ENCODE measurements at regions not wholly inside any gene's neighbourhood (a gene's known extent, or its start where the extent isn't known, plus 50 kb on each side); places are given as distances from the start of the nearest gene placed in this dataset.
"Not testable (repeated sequence)": the region's sequence is repeated elsewhere in the genome, so short reads cannot be mapped to it uniquely, and the experiment has no call there.

GRCh38 chrX:109880629-109881028, 122.3 kb upstream of the TMEM164 start:
- DNase-seq, result no peak

DNA sequence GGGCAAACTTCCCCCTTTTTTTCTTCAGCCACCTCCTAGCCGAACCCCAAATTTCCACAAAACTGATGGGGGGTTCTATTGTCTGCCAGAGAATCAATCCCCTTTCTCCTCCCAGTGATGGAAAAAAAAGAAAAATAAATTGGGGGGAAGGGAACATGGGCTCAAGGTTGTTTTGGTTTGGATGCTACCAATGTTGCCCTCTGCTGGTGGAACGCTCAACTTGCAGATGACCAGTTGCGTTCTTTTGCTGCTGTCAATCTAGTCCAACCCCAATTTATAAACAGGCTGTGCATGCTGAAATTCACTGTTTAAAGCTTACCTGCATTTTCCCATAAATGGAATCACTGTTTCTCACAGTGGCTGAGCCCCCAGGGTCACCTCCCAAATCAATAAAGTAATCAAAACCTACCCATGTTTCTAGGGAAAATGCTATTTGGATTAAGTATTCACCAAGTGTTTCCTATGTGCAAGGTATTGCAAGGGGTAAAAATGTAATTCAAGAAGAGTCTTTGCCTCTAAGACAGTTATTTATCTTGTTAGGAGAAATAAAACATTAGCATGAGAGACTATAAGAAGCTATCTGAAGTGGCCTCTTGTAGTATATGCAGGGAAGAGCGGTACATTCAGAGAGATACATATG, 116.7 kb upstream of the TMEM164 start:
- DNase-seq, result peak; percentile 6 to 30

- no peak for DNase-seq
These were observed 113.5 kb upstream of the TMEM164 start for GRCh38 chrX:109889289-109890006.

DNA sequence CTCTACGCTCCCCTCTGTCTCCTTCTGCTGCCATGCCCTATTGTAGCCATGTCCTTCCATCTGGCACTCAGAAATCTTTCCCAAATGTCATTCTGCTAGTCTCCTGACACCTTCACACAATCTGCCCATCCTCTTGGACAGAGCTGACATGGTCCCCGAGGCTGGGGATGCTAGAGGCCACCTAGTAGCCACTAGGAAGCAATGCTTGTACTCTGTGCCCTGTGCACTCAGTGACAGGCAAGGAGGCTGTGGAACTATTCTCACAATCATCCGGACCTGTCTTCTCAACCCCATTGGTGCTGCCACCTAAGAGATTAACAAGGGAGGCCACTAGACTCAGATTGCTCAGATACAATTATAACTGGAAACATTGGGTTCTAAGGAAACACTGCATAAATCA, 112.6 kb upstream of the TMEM164 start:
- no peak for DNase-seq

GRCh38 chrX:109890910-109891502, 111.9 kb upstream of the TMEM164 start:
- DNase-seq, result peak; percentile 8 to 50

- not testable (repeated sequence) for DNase-seq
These were observed 106.9 kb upstream of the TMEM164 start for GRCh38 chrX:109896024-109896423.

- DNase-seq, result no peak
These were observed 100.2 kb upstream of the TMEM164 start for GRCh38 chrX:109902665-109903064.

GRCh38 chrX:109911046-109911445, 91.9 kb upstream of the TMEM164 start:
- DNase-seq, result no peak

DNA sequence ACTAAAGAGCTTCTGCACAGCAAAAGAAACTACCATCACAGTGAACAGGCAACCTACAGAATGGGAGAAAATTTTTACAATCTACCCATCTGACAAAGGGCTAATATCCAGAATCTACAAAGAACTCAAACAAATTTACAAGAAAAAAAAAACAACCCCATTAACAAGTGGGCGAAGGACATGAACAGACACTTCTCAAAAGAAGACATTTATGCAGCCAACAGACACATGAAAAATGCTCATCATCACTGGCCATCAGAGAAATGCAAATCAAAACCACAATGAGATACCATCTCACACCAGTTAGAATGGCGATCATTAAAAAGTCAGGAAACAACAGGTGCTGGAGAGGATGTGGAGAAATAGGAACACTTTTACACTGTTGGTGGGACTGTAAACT, 89.9 kb upstream of the TMEM164 start:
- not testable (repeated sequence) for DNase-seq

- DNase-seq, result no peak
These were observed 88.6 kb upstream of the TMEM164 start for GRCh38 chrX:109914114-109914849.

DNA sequence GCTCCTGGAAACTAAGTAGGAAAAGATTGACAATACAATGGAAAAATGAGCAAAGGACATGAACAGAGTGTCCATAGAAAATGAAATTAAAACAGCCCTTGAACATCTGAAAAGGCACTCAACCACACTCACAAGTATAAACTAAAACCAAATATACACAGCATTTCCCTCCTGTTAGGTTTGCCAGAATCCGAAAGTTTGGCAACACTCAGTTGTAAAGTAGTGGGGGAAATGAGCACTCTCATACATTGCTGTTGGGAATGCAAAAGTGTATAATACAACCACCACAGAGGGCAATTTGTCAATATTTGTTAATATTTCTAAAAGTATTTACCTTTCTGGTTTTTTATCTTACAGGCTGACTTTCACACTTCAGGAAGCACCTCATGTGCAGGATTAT, 84.2 kb upstream of the TMEM164 start:
- DNase-seq, result no peak

DNA sequence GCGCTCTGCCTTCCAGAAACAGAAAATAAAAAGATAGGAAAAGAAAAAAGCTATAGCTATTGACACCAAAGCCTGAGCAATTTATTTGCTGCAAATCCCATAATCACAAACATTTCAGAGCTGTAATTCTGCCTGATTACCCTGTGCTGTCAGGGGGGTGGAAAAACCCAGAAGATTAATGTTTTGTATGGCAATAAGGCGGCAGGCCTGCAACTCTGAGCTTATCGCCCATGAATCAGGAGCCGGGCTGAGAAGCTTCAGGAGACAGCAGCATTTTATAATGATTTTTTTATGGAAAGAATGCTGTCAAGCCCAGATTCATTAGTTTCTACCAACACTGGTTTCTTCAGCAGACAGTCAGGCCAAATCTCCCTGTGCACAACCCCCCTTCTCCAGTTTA, 82.6 kb upstream of the TMEM164 start:
- no peak for DNase-seq

DNA sequence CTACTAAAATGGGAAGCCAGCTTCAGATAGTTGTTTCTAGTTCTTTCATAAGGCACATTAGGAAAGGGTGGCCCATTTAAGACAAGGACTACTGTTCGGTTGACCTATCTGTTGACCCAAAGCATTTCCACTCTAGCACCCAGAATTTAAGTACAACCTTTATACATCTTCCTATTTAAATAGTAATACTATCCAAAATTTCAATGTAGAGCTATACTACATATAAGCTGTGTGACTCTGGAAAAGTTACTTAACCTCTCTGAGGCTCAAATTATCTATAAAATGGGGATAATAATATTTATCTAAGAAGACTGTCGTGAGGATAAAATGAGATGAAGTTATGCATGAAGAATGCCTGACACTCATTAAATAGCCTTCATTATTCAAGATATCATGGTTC, 82.0 kb upstream of the TMEM164 start:
- no peak for DNase-seq

DNA sequence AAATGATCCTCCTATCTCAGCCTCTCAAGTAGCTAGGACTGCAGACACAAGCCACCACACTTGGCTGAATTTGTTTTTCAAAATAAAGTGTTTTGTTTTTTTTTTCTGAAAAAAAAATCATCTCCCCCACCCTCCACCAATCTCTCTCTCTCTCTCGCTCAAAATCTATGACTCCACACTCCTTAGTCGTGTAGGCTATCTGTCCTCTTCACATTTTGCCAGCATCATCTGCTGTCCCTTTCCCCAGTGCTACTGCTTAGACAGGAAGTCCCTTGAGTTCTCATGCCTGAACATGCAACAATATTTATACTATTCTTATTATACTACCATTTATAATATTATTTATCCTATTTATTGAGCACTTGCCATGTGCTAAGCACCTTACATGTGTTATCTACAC, 80.7 kb upstream of the TMEM164 start:
- no peak for DNase-seq

DNA sequence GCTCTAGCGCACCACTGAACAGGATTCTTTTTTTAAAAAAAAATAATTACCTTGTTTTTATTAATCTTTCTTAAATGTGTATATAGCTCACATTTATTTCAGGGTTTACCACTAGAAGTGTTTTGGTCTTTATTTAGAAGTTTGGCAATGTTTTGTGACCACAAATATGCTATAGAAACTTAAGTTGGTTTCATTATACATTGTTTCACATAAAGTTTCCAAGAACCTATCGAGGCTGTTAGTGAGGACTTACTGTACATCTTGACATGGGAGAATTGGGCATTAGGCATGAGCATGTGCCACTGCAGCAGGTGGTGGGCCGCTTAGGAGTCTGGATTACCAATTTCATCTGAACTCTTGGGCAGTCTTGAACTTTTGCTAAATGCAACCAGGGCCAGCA, 77.9 kb upstream of the TMEM164 start:
- DNase-seq, result not testable (repeated sequence)

DNA sequence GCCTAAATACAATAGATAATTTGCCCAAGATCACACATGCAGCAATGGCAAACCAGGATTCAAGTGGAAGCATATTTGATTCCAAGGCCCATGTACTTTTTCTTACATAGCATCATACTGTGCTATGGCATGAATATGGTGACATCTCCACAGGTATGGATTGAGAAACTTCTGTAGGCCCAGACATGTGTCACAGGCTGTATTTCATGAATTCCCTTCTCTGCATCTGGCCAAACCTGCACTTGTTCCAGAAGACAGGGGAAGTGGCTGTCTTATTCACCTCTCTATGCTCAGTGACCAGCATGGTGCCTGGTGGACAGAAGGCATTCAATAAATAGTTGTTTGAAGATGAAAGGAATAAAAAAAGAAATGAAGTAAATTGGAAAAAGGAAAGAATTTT, 77.3 kb upstream of the TMEM164 start:
- no peak for DNase-seq

DNA sequence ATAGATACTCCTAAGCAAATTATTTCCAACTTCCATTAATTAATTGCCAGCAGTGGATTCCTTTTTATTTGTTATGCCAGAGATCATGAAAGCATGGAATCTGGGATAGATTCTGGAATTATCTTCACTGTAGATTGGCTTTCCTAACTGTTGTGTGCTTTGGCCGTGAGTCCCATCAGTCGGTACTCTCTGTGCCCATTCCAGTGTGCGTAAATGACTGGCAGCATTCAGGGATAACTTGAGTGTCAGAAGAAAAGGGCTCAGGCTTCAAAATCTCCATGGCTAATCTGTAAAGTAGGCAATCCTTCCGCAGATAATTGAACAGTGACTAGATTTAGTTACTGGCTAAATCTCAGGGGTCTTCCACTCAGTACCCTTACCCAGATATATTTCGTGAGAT, 76.8 kb upstream of the TMEM164 start:
- DNase-seq, result no peak

DNA sequence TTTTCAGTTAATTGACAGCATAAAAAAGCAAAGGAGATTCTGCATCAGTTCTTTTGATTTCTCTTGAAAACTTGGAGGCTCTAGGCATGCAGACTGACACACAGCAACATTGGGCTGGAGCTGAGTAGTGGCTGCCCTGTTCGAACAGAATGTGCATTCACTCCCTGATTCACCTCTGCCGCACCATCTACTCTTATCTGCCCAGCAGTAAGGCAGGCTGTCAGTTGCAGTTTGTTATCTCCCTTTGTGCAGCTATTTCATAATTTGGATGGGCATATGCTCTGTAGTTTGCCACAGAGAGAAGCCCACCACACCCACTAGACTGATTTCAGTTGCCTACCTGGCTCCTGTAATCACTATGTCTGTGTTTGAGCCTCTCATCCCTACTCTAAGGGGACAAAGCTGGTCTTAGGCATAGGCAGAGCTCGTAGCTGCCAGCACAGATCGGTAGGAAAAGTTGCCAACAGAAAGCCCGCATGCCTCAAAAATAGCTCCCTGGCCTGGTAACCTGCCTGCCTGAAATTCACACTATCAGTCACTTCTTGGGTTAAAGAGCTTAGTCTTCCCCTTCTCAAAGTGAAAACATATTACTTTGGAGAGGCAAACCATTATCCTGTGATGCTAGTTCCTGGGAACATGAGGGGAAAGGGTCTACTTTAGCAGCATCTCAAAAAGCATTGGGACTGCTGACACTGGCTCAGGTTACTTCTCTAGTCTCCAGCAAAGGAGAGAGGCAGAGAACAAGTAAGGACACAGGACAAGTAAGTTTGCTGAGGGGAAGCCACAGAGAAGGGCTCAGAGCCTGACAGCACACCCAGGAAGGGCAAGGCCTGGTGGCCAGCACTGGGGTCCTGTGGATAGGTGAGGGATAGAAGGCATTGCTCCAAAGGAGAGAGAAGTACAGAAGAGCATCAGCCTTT, 75.9 kb upstream of the TMEM164 start:
- DNase-seq, result no peak

- DNase-seq, result no peak
These were observed 75.1 kb upstream of the TMEM164 start for GRCh38 chrX:109927663-109928273.

DNA sequence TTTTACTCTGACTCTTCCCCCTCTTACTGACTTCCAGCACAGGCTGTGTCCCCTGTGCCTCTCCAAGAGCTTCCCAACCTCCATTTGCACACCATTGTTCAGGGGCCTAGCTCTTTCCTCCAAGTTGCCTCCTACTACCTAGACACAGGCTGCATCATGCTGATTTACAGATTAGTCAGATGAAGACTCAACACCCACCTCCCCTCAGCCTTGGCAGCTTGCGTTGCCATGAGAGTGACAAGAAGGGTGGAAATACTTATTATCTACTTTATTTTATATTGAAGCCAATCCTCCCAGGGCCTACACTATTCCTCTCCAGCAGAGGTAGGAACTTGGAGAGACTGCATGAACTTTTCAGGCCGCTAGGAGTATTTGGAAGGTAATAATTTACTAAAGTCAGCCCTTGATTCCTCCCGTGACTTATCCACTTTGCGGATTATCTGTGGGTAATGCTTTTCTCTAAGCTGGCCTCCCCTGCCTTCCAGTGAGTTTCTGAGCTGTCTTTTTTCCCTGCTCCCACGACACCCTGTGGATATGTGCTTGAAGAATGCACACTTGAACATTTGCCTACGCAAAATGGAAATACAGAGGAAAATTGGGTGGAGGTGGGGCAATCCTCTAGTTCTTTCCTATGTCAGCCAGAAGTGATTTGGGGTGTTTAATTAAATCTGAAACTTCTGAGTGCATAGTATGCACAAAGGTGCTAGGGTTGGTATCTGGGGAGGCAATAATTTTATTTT, 74.1 kb upstream of the TMEM164 start:
- no peak for DNase-seq

GRCh38 chrX:109931677-109932076, 71.2 kb upstream of the TMEM164 start:
- no peak for DNase-seq
